Osteoblast (primary cell): ENCODE measurements at regions not wholly inside any gene's neighbourhood (a gene's known extent, or its start where the extent isn't known, plus 50 kb on each side); places are given as distances from the start of the nearest gene placed in this dataset.

Experiments used
- DNase-seq: peaks from one replicate; pipeline ENCODE4 v3.0.0; 2011; ENCODE audit warnings: low spot score, mixed read lengths; ENCODE audit not compliant: insufficient read length; ENCODE audit errors: missing footprints
- H2AFZ ChIP-seq: 2 replicates; pipeline ENCODE4 v1.6.0; 2011; ENCODE audit warnings: mild to moderate bottlenecking, low read length
- H3K27ac ChIP-seq: 2 replicates; pipeline ENCODE4 v1.5.1; 2011; ENCODE audit warnings: mild to moderate bottlenecking, low read depth, low read length, moderate library complexity
- H3K27me3 ChIP-seq: 2 replicates; pipeline ENCODE4 v1.6.0; 2012; ENCODE audit warnings: mild to moderate bottlenecking, control low read depth, inconsistent platforms, low read length, moderate library complexity; ENCODE audit not compliant: insufficient read depth
- H3K36me3 ChIP-seq: 2 replicates; pipeline ENCODE4 v1.5.1; 2011; ENCODE audit warnings: mild to moderate bottlenecking, low read length, control low read depth, moderate library complexity; ENCODE audit not compliant: insufficient read depth
- H3K4me1 ChIP-seq: 2 replicates; pipeline ENCODE4 v1.5.1; 2011; ENCODE audit warnings: mild to moderate bottlenecking, low read length, control low read depth, moderate library complexity; ENCODE audit not compliant: insufficient read depth
- H3K4me2 ChIP-seq: 2 replicates; pipeline ENCODE4 v1.6.0; 2011; ENCODE audit warnings: mild to moderate bottlenecking, low read length; ENCODE audit not compliant: insufficient read depth
- H3K4me3 ChIP-seq: fragments of 200-600 bp; sonication (generic); 3 replicates; pipeline ENCODE4 v1.5.1; 2012; ENCODE audit warnings: mild to moderate bottlenecking, low read length, inconsistent platforms; ENCODE audit not compliant: insufficient read depth
- H3K79me2 ChIP-seq: 2 replicates; pipeline ENCODE4 v1.6.0; 2012; ENCODE audit warnings: mild to moderate bottlenecking, low read length, control low read depth, inconsistent platforms; ENCODE audit not compliant: insufficient read depth
- H3K9me3 ChIP-seq: 2 replicates; pipeline ENCODE4 v1.5.1; 2011; ENCODE audit warnings: low read depth, low read length, control low read depth
- H4K20me1 ChIP-seq: 2 replicates; pipeline ENCODE4 v1.6.0; 2012; ENCODE audit warnings: mild to moderate bottlenecking, low read length, control low read depth; ENCODE audit not compliant: insufficient read depth
- CTCF ChIP-seq: IDR thresholded peaks from 2 replicates; pipeline ENCODE4 v1.5.1; 2011; ENCODE audit warnings: mild to moderate bottlenecking, low read depth, low read length, moderate library complexity; ENCODE audit errors: extremely low read depth

- H3K79me2 ChIP-seq = no peaks in the 10 kb centered on the region
- no peaks in the 10 kb centered on the region for H3K9me3 ChIP-seq
- no peaks in the 10 kb centered on the region for H3K4me1 ChIP-seq
- H3K27ac ChIP-seq = no peak overlapping the region
- H4K20me1 ChIP-seq = no peaks in the 10 kb centered on the region
- no peak for TF ChIP-seq CTCF
- H2AFZ ChIP-seq = no peak overlapping the region
- H3K36me3 ChIP-seq = no peaks in the 10 kb centered on the region
- no peak overlapping the region for H3K4me2 ChIP-seq
- no peak overlapping the region for H3K4me3 ChIP-seq
- no peaks in the 10 kb centered on the region for H3K27me3 ChIP-seq
- DNase-seq = peak; percentile 22
These were observed 86.3 kb upstream of the MCTP2 start for GRCh38 chr15:94145046-94145445.

GRCh38 chr15:94141802-94142201 is 89.6 kb upstream of the MCTP2 start:
- H3K4me3 ChIP-seq = no peak overlapping the region
- no peak overlapping the region for H2AFZ ChIP-seq
- H3K36me3 ChIP-seq = no peaks in the 10 kb centered on the region
- no peaks in the 10 kb centered on the region for H3K9me3 ChIP-seq
- DNase-seq = no peak
- no peaks in the 10 kb centered on the region for H4K20me1 ChIP-seq
- no peaks in the 10 kb centered on the region for H3K79me2 ChIP-seq
- H3K27me3 ChIP-seq = no peaks in the 10 kb centered on the region
- TF ChIP-seq CTCF = no peak
- H3K4me1 ChIP-seq = no peaks in the 10 kb centered on the region
- H3K4me2 ChIP-seq = no peak overlapping the region
- H3K27ac ChIP-seq = no peak overlapping the region

GRCh38 chr15:94135486-94136147 is 95.7 kb upstream of the MCTP2 start:
- no peak overlapping the region for H3K27ac ChIP-seq
- no peak overlapping the region for H3K4me2 ChIP-seq
- no peak for DNase-seq
- H3K4me1 ChIP-seq = no peaks in the 10 kb centered on the region
- no peak overlapping the region for H3K4me3 ChIP-seq
- no peaks in the 10 kb centered on the region for H3K79me2 ChIP-seq
- no peaks in the 10 kb centered on the region for H4K20me1 ChIP-seq
- H3K9me3 ChIP-seq = no peaks in the 10 kb centered on the region
- H2AFZ ChIP-seq = no peak overlapping the region
- TF ChIP-seq CTCF = no peak
- H3K27me3 ChIP-seq = no peaks in the 10 kb centered on the region
- no peaks in the 10 kb centered on the region for H3K36me3 ChIP-seq

GRCh38 chr15:94131875-94132274 is 99.5 kb upstream of the MCTP2 start:
- Histone ChIP-seq H3K27ac (no peak overlapping the region), H3K9me3 (no peaks in the 10 kb centered on the region), H3K36me3 (no peaks in the 10 kb centered on the region), H3K79me2 (no peaks in the 10 kb centered on the region), H4K20me1 (no peaks in the 10 kb centered on the region), H3K27me3 (no peaks in the 10 kb centered on the region), H3K4me1 (no peaks in the 10 kb centered on the region), H3K4me3 (no peak overlapping the region), H3K4me2 (no peak overlapping the region), H2AFZ (no peak overlapping the region)
- no peak for DNase-seq
- TF ChIP-seq CTCF = no peak
